IMR-90 (cell line): ENCODE measurements at regions not wholly inside any gene's neighbourhood (a gene's known extent, or its start where the extent isn't known, plus 50 kb on each side); places are given as distances from the start of the nearest gene placed in this dataset.

Experiments
- ATAC-seq: fragments of 200-7000 bp; cut with Tn5 transposase; 2 replicates; pipeline ENCODE4 v1.9.1; 2020; ENCODE audit warnings: low read depth, mild to moderate bottlenecking, moderate library complexity
- BruUV-seq: library from RNA; stranded (reverse); fragments of 400-500 nt; replicated peaks from 2 replicates; lab custom pipeline; 2021; lab: Mats Ljungman, UMichigan
- CTCF ChIA-PET: fragments of 300-600 bp; formaldehyde crosslinking; extraction: SDS; loops from one replicate; lab custom pipeline; 2021; ENCODE audit warnings: antibody characterized with exemption; lab: Yijun Ruan, JAX
- POLR2A ChIA-PET: fragments of 300-600 bp; sonication (Branson Sonifier 250); formaldehyde crosslinking; loops from one replicate; lab custom pipeline; 2022; ENCODE audit warnings: antibody characterized with exemption; ENCODE audit not compliant: unreplicated experiment; lab: Charles Lee
- DNase-seq: peaks from one replicate; pipeline ENCODE4 v3.0.0; 2013
- H2AFZ ChIP-seq: replicated peaks from 2 replicates; pipeline ENCODE3; 2013; ENCODE audit warnings: low read length, mild to moderate bottlenecking; ENCODE audit not compliant: poor library complexity
- H2AK5ac ChIP-seq: 2 replicates; pipeline ENCODE4 v1.6.1; 2013; ENCODE audit warnings: low read depth, low read length, inconsistent platforms
- H2AK9ac ChIP-seq: replicated peaks from 2 replicates; pipeline ENCODE3; 2013; ENCODE audit warnings: mild to moderate bottlenecking, low read depth, low read length, moderate library complexity; ENCODE audit not compliant: poor library complexity
- H2BK120ac ChIP-seq: 2 replicates; pipeline ENCODE4 v1.6.1; 2013; ENCODE audit warnings: low read depth, low read length, inconsistent platforms
- H2BK15ac ChIP-seq: 3 replicates; pipeline ENCODE4 v1.6.1; 2013; ENCODE audit warnings: low read depth, low read length, inconsistent platforms
- H2BK20ac ChIP-seq: 2 replicates; pipeline ENCODE4 v1.6.1; 2013; ENCODE audit warnings: low read depth, mild to moderate bottlenecking, inconsistent platforms, low read length, moderate library complexity
- H2BK5ac ChIP-seq: 2 replicates; pipeline ENCODE4 v1.6.1; 2013; ENCODE audit warnings: mild to moderate bottlenecking, low read depth, low read length, inconsistent platforms; ENCODE audit not compliant: poor library complexity, severe bottlenecking
- H3K14ac ChIP-seq: replicated peaks from 2 replicates; pipeline ENCODE4 v1.6.1; 2013; ENCODE audit warnings: low read depth, low read length, inconsistent platforms
- H3K18ac ChIP-seq: 2 replicates; pipeline ENCODE4 v1.6.1; 2013; ENCODE audit warnings: low read depth, low read length, control low read depth
- H3K23ac ChIP-seq: 2 replicates; pipeline ENCODE4 v1.6.1; 2013; ENCODE audit warnings: low read depth, low read length, inconsistent platforms
- H3K27ac ChIP-seq: 2 replicates; pipeline ENCODE4 v1.5.1; 2013; ENCODE audit warnings: mild to moderate bottlenecking, control low read depth, low read length; ENCODE audit not compliant: insufficient read depth
- H3K27me3 ChIP-seq: 2 replicates; pipeline ENCODE4 v1.6.1; 2013; ENCODE audit warnings: low read length; ENCODE audit not compliant: control insufficient read depth, insufficient read depth
- H3K36me3 ChIP-seq: 2 replicates; pipeline ENCODE4 v1.6.1; 2013; ENCODE audit warnings: low read length, mixed read lengths; ENCODE audit not compliant: control insufficient read depth, insufficient read depth
- H3K4ac ChIP-seq: 2 replicates; pipeline ENCODE4 v1.6.1; 2013; ENCODE audit warnings: low read depth, low read length, inconsistent platforms
- H3K4me1 ChIP-seq: 2 replicates; pipeline ENCODE4 v1.6.1; 2013; ENCODE audit warnings: low read length, mixed read lengths; ENCODE audit not compliant: control insufficient read depth, insufficient read depth
- H3K4me2 ChIP-seq: 2 replicates; pipeline ENCODE4 v1.6.1; 2013; ENCODE audit warnings: low read depth, mild to moderate bottlenecking, control low read depth, low read length, moderate library complexity
- H3K4me3 ChIP-seq: 2 replicates; pipeline ENCODE4 v1.5.1; 2013; ENCODE audit warnings: low read depth, mild to moderate bottlenecking, control low read depth, low read length, moderate library complexity; ENCODE audit not compliant: insufficient read depth
- H3K56ac ChIP-seq: 2 replicates; pipeline ENCODE4 v1.6.1; 2013; ENCODE audit warnings: low read length, inconsistent platforms; ENCODE audit not compliant: insufficient read depth; ENCODE audit errors: extremely low read depth
- H3K79me1 ChIP-seq, 2 experiments: 2 replicates each; pipeline ENCODE4 v1.6.1; 2013; ENCODE audit warnings: low read length in 2 of 2, inconsistent platforms in 1 of 2, low read depth in 1 of 2
- H3K9ac ChIP-seq: 2 replicates; pipeline ENCODE4 v1.6.1; 2013; ENCODE audit warnings: low read depth, low read length, control low read depth
- H3K9me1 ChIP-seq: 2 replicates; pipeline ENCODE4 v1.6.1; 2013; ENCODE audit warnings: low read length, inconsistent platforms; ENCODE audit not compliant: insufficient read depth
- H3K9me3 ChIP-seq: 2 replicates; pipeline ENCODE4 v1.6.1; 2013; ENCODE audit warnings: low read length; ENCODE audit not compliant: control insufficient read depth, insufficient read depth
- H4K20me1 ChIP-seq: 2 replicates; pipeline ENCODE4 v1.6.1; 2013; ENCODE audit warnings: low read length, inconsistent platforms; ENCODE audit not compliant: insufficient read depth
- H4K5ac ChIP-seq: 2 replicates; pipeline ENCODE4 v1.6.1; 2013; ENCODE audit warnings: mild to moderate bottlenecking, low read depth, low read length, control low read depth
- H4K8ac ChIP-seq, 2 experiments: 2 replicates each; pipeline ENCODE4 v1.6.1; 2013; ENCODE audit warnings: low read depth in 2 of 2, low read length in 2 of 2, control low read depth in 1 of 2, inconsistent platforms in 1 of 2
- H4K91ac ChIP-seq: 2 replicates; pipeline ENCODE4 v1.6.1; 2013; ENCODE audit warnings: low read depth, low read length, inconsistent platforms; ENCODE audit not compliant: insufficient read depth
- MAFK ChIP-seq: IDR thresholded peaks from 2 replicates; pipeline ENCODE4 v1.6.1; 2012; ENCODE audit warnings: low read depth, low read length, improper control_type of control experiment
- WGBS, 2 experiments: methylation state at CpG; one replicate each; pipeline versions ENCODE4 v1.1.5 to v1.1.7; 2013; ENCODE audit warnings: missing lambda C conversion rate in 2 of 2; ENCODE audit not compliant: insufficient read length in 1 of 2; ENCODE audit errors: extremely low coverage in 2 of 2; 5-methylcytosine and 5-hydroxymethylcytosine counted together
- dilution Hi-C: fragments of 300-500 bp; cut with HindIII; formaldehyde crosslinking; loops from one replicate; pipeline ENCODE4 v1.14.3; 2018; ENCODE audit warnings: low sequenced_read_pairs; ENCODE audit not compliant: unreplicated experiment
- in situ Hi-C: fragments of 300-500 bp; cut with MboI; formaldehyde crosslinking; loops from 3 replicates; pipeline ENCODE4 v1.14.3; 2019; ENCODE audit warnings: low sequenced_read_pairs, inconsistent platforms, mixed read lengths
- intact Hi-C: fragments of 100-400 bp; cut with micrococcal nuclease; formaldehyde crosslinking; loops from 2 replicates; pipeline ENCODE4 v1.10.0; 2022

GRCh38 chr5:154136141-154136540 is 54.4 kb upstream of the GALNT10 start:
- no TSS peak for BruUV-seq
- ATAC-seq: no peak
- Histone ChIP-seq H3K79me1 (no peaks in the 10 kb centered on the region), H3K4me3 (no peak overlapping the region), H2AFZ (no peak overlapping the region), H4K91ac (no peak overlapping the region), H3K18ac (no peak overlapping the region), H2AK9ac (no peak overlapping the region), H3K36me3 (no peaks in the 10 kb centered on the region), H2AK5ac (no peak overlapping the region), H2BK5ac (no peak overlapping the region), H2BK20ac (no peak overlapping the region), H3K14ac (no peak overlapping the region), H2BK15ac (no peak overlapping the region), H3K9me1 (no peaks in the 10 kb centered on the region), H3K56ac (no peak overlapping the region), H3K4ac (no peak overlapping the region), H3K4me2 (no peak overlapping the region), H3K9me3 (no peaks in the 10 kb centered on the region), H3K4me1 (no peaks in the 10 kb centered on the region), H3K23ac (no peak overlapping the region), H4K5ac (no peak overlapping the region), H4K8ac (no peak overlapping the region), H3K9ac (no peak overlapping the region), H4K20me1 (no peaks in the 10 kb centered on the region), H2BK120ac (no peak overlapping the region), H3K27ac (no peak overlapping the region), H3K27me3 (peaks cover 23% of the 10 kb centered on the region)
- WGBS, 2 experiments: no CpG with 5 or more reads among the region's 5 CpGs
- in situ Hi-C loops (no loop called here), intact Hi-C loops (no loop called here), dilution Hi-C loops (no loop called here)
- POLR2A ChIA-PET: no interaction called here
- no peak for TF ChIP-seq MAFK
- CTCF ChIA-PET: no interaction called here
- DNase-seq: no peak
